GM23338 (cell line): ENCODE measurements at regions not wholly inside any gene's neighbourhood (a gene's known extent, or its start where the extent isn't known, plus 50 kb on each side); places are given as distances from the start of the nearest gene placed in this dataset.

Source experiments
- ATAC-seq: fragments of 200-7000 bp; cut with Tn5 transposase; 3 replicates; pipeline ENCODE4 v1.9.1; 2020
- DNase-seq: peaks from one replicate; pipeline ENCODE4 v3.0.0-alpha.2; 2015; ENCODE audit warnings: low spot score
- H2AFZ ChIP-seq: fragments of 200-600 bp; sonication (generic); 2 replicates; pipeline ENCODE4 v1.8.0; 2016; ENCODE audit warnings: antibody characterized with exemption, mild to moderate bottlenecking, moderate library complexity
- H3F3A ChIP-seq: fragments of 200-600 bp; sonication (generic); replicated peaks from 2 replicates; pipeline ENCODE4 v1.8.0; 2017; ENCODE audit warnings: antibody characterized with exemption, mixed run types, low read depth
- H3K27ac ChIP-seq: fragments of 200-600 bp; sonication (generic); 2 replicates; pipeline ENCODE4 v1.6.1; 2016; ENCODE audit warnings: low read depth
- H3K27me3 ChIP-seq: fragments of 200-600 bp; sonication (generic); 2 replicates; pipeline ENCODE4 v1.8.0; 2016; ENCODE audit warnings: mild to moderate bottlenecking, mixed run types, moderate library complexity; ENCODE audit not compliant: insufficient read depth
- H3K36me3 ChIP-seq: fragments of 200-600 bp; sonication (generic); 2 replicates; pipeline ENCODE4 v1.8.0; 2016; ENCODE audit warnings: mild to moderate bottlenecking; ENCODE audit not compliant: insufficient read depth
- H3K4me1 ChIP-seq: fragments of 200-600 bp; sonication (generic); 2 replicates; pipeline ENCODE4 v1.8.0; 2016; ENCODE audit warnings: mild to moderate bottlenecking, moderate library complexity; ENCODE audit not compliant: insufficient read depth
- H3K4me2 ChIP-seq: fragments of 200-600 bp; sonication (generic); 2 replicates; pipeline ENCODE4 v1.7.1; 2017; ENCODE audit warnings: mixed run types
- H3K4me3 ChIP-seq: fragments of 200-600 bp; sonication (generic); 2 replicates; pipeline ENCODE4 v1.6.1; 2016; ENCODE audit warnings: mixed run types
- H3K79me2 ChIP-seq: fragments of 200-600 bp; sonication (generic); replicated peaks from 2 replicates; pipeline ENCODE4 v1.8.0; 2017; ENCODE audit warnings: mild to moderate bottlenecking; ENCODE audit not compliant: insufficient read depth
- H3K9me2 ChIP-seq: fragments of 200-600 bp; sonication (generic); 2 replicates; pipeline ENCODE4 v1.8.0; 2017; ENCODE audit not compliant: insufficient read depth
- H4K20me1 ChIP-seq: fragments of 200-600 bp; sonication (generic); replicated peaks from 2 replicates; pipeline ENCODE4 v1.8.0; 2017; ENCODE audit warnings: mild to moderate bottlenecking; ENCODE audit not compliant: insufficient read depth
- H3K27ac Mint-ChIP-seq: 2 replicates; pipeline ENCODE4 v1.8.0; 2020; ENCODE audit warnings: inconsistent platforms, mild to moderate bottlenecking, moderate library complexity, mixed read lengths
- H3K27me3 Mint-ChIP-seq: 3 replicates; pipeline ENCODE4 v1.8.0; 2022; ENCODE audit warnings: low read depth, mild to moderate bottlenecking, moderate library complexity, mixed read lengths, inconsistent platforms; ENCODE audit not compliant: insufficient read depth, poor library complexity
- H3K36me3 Mint-ChIP-seq: 3 replicates; pipeline ENCODE4 v1.8.0; 2021; ENCODE audit warnings: low read depth, mild to moderate bottlenecking, inconsistent platforms, moderate library complexity, mixed read lengths
- H3K4me1 Mint-ChIP-seq: 3 replicates; pipeline ENCODE4 v1.8.0; 2020; ENCODE audit warnings: mild to moderate bottlenecking, inconsistent platforms, mixed read lengths
- H3K4me3 Mint-ChIP-seq: 3 replicates; pipeline ENCODE4 v1.8.0; 2021; ENCODE audit warnings: moderate library complexity, mild to moderate bottlenecking, inconsistent platforms, mixed read lengths
- H3K9me3 Mint-ChIP-seq: 3 replicates; pipeline ENCODE4 v1.8.0; 2020; ENCODE audit warnings: moderate library complexity, mild to moderate bottlenecking, inconsistent platforms, mixed read lengths
- CREB1 ChIP-seq: fragments of 250-450 bp; sonication (Bioruptor Pico); IDR thresholded peaks from 2 replicates; pipeline ENCODE4 v1.5.0; 2020; ENCODE audit warnings: low read depth, mild to moderate bottlenecking, moderate library complexity
- CTCF ChIP-seq, 2 experiments: fragments of 200-600 bp in 1 of 2; sonication (generic) in 1 of 2; conservative IDR thresholded peaks; 2 replicates each; pipeline versions ENCODE4 v1.5.1 to v1.6.1; 2016 to 2017; ENCODE audit warnings: antibody characterized with exemption in 2 of 2, low read depth in 2 of 2, mild to moderate bottlenecking in 2 of 2, moderate library complexity in 1 of 2
- ETS1 ChIP-seq: IDR thresholded peaks from 2 replicates; pipeline ENCODE4 v1.6.1; 2016; ENCODE audit warnings: antibody characterized with exemption
- EZH2 ChIP-seq: fragments of 200-600 bp; sonication (generic); IDR thresholded peaks from one replicate; pipeline ENCODE4 v1.8.0; 2017; ENCODE audit warnings: antibody characterized with exemption, mild to moderate bottlenecking, low read depth; ENCODE audit not compliant: unreplicated experiment
- EZH2phosphoT487 ChIP-seq: fragments of 200-600 bp; sonication (generic); IDR thresholded peaks from one replicate; pipeline ENCODE4 v1.8.1; 2018; ENCODE audit warnings: antibody characterized with exemption; ENCODE audit not compliant: unreplicated experiment
- JUNB ChIP-seq: IDR thresholded peaks from one replicate; pipeline ENCODE4 v1.6.1; 2016; ENCODE audit warnings: antibody characterized with exemption; ENCODE audit not compliant: unreplicated experiment
- NANOG ChIP-seq: IDR thresholded peaks from 2 replicates; pipeline ENCODE4 v1.6.1; 2016; ENCODE audit warnings: antibody characterized with exemption, borderline replicate concordance
- POLR2AphosphoS5 ChIP-seq: IDR thresholded peaks from 2 replicates; pipeline ENCODE4 v1.6.1; 2016; ENCODE audit warnings: antibody characterized with exemption, low read depth
- REST ChIP-seq: IDR thresholded peaks from one replicate; pipeline ENCODE4 v1.6.1; 2018; ENCODE audit warnings: antibody characterized with exemption; ENCODE audit not compliant: unreplicated experiment
- STAT1 ChIP-seq: IDR thresholded peaks from one replicate; pipeline ENCODE4 v1.6.1; 2016; ENCODE audit warnings: antibody characterized with exemption; ENCODE audit not compliant: unreplicated experiment
- ZNF114 ChIP-seq: fragments of 250-450 bp; sonication (Bioruptor Pico); IDR thresholded peaks from 2 replicates; pipeline ENCODE4 v1.5.0; 2020; ENCODE audit warnings: mild to moderate bottlenecking, moderate library complexity
- ZNF331 ChIP-seq: fragments of 250-450 bp; sonication (Bioruptor Pico); IDR thresholded peaks from 2 replicates; pipeline ENCODE4 v1.5.0; 2020; ENCODE audit warnings: low read depth, mild to moderate bottlenecking, moderate library complexity
- ZNF462 ChIP-seq: fragments of 250-450 bp; sonication (Bioruptor Pico); IDR thresholded peaks from 2 replicates; pipeline ENCODE4 v1.5.0; 2020; ENCODE audit warnings: mild to moderate bottlenecking, moderate library complexity

- H3K27ac ChIP-seq, result no peak overlapping the region
- Mint-ChIP-seq H3K4me1 (peaks cover 14% of the 10 kb centered on the region; the same call in 2 of the 3 replicates), H3K27ac (no peak overlapping the region), H3K27me3 (peaks cover 13% of the 10 kb centered on the region), H3K36me3 (no peaks in the 10 kb centered on the region), H3K4me3 (no peak overlapping the region), H3K9me3 (no peaks in the 10 kb centered on the region)
- H3K36me3 ChIP-seq, result no peaks in the 10 kb centered on the region
- ATAC-seq, result no peak
- H3K9me2 ChIP-seq, result no peaks in the 10 kb centered on the region
- H3K4me3 ChIP-seq, result no peak overlapping the region
- H3F3A ChIP-seq, result no peaks in the 10 kb centered on the region
- no peak overlapping the region for H3K4me2 ChIP-seq
- H2AFZ ChIP-seq, result no peak overlapping the region
- no peaks in the 10 kb centered on the region for H4K20me1 ChIP-seq
- DNase-seq, result no peak
- no peak for TF ChIP-seq STAT1
- no peak for TF ChIP-seq ZNF331 (CRISPR knock-in tag)
- TF ChIP-seq CTCF (conservative IDR thresholded peaks at IDR 0.05; ENCODE audit: low read depth in 2 of 2), result no peak
- TF ChIP-seq EZH2, result no peak
- TF ChIP-seq POLR2AphosphoS5, result no peak
- no peak for TF ChIP-seq CREB1 (CRISPR knock-in tag)
- TF ChIP-seq REST, result no peak
- no peak for TF ChIP-seq ZNF114 (CRISPR knock-in tag)
- TF ChIP-seq ETS1, result no peak
- no peak for TF ChIP-seq NANOG
- no peak for TF ChIP-seq ZNF462
- no peak for TF ChIP-seq EZH2phosphoT487
- TF ChIP-seq JUNB, result no peak
- no peaks in the 10 kb centered on the region for H3K27me3 ChIP-seq
- no peaks in the 10 kb centered on the region for H3K4me1 ChIP-seq
- H3K79me2 ChIP-seq, result no peaks in the 10 kb centered on the region
Measured at GRCh38 chr10:78997635-78998618, 70.8 kb upstream of the ZMIZ1 start.
